ENCODE measurements at regions not wholly inside any gene's neighbourhood (a gene's known extent, or its start where the extent isn't known, plus 50 kb on each side); places are given as distances from the start of the nearest gene placed in this dataset.

GRCh38 chr6:98678481-98678880, 155.9 kb upstream of the POU3F2 start:
- POLR2A ChIA-PET: no interaction called here
- Mint-ChIP-seq H3K36me3 (ENCODE audit: low read depth) (no peaks in the 10 kb centered on the region), H3K9me3 (ENCODE audit: low read depth) (peaks cover 1% of the 10 kb centered on the region), H3K27me3 (no peaks in the 10 kb centered on the region), H3K4me1 (no peaks in the 10 kb centered on the region), H3K4me3 (no peak overlapping the region), H3K27ac (no peak overlapping the region)
- CTCF ChIA-PET: no interaction called here
- intact Hi-C loops (cut with DNase I, micrococcal nuclease): no loop called here
- ATAC-seq (no peak), DNase-seq (no peak)

GRCh38 chr6:98686008-98686601, 148.3 kb upstream of the POU3F2 start:
- no peaks in the 10 kb centered on the region for H3K27me3 Mint-ChIP-seq
- H3K4me3 Mint-ChIP-seq: no peak overlapping the region
- no peaks in the 10 kb centered on the region for H3K4me1 Mint-ChIP-seq
- DNase-seq (no peak), ATAC-seq (no peak)
- ChIA-PET CTCF (no interaction called here), POLR2A (no interaction called here)
- intact Hi-C loops (cut with DNase I, micrococcal nuclease): no loop called here
- H3K36me3 Mint-ChIP-seq (ENCODE audit: low read depth): no peaks in the 10 kb centered on the region
- no peak overlapping the region for H3K27ac Mint-ChIP-seq
- no peaks in the 10 kb centered on the region for H3K9me3 Mint-ChIP-seq (ENCODE audit: low read depth)

GRCh38 chr6:98687752-98688151, 146.6 kb upstream of the POU3F2 start:
- Mint-ChIP-seq H3K9me3 (ENCODE audit: low read depth) (no peaks in the 10 kb centered on the region), H3K27me3 (no peaks in the 10 kb centered on the region), H3K4me1 (no peaks in the 10 kb centered on the region), H3K36me3 (ENCODE audit: low read depth) (no peaks in the 10 kb centered on the region), H3K4me3 (no peak overlapping the region), H3K27ac (no peak overlapping the region)
- ATAC-seq (no peak), DNase-seq (no peak)
- intact Hi-C loops (cut with DNase I, micrococcal nuclease): no loop called here
- ChIA-PET CTCF (no interaction called here), POLR2A (no interaction called here)

GRCh38 chr6:98695091-98695801, 139.1 kb upstream of the POU3F2 start:
- ChIA-PET POLR2A (no interaction called here), CTCF (interaction anchor here (0.6 to 1.0 kb wide), 2 partner anchors 15 to 30 kb away, joined by 3 to 4 read pairs; no protein-coding TSS in a partner anchor)
- Mint-ChIP-seq H3K36me3 (ENCODE audit: low read depth) (no peaks in the 10 kb centered on the region), H3K27me3 (no peaks in the 10 kb centered on the region), H3K4me1 (no peaks in the 10 kb centered on the region), H3K9me3 (ENCODE audit: low read depth) (no peaks in the 10 kb centered on the region), H3K4me3 (no peak overlapping the region), H3K27ac (no peak overlapping the region)
- intact Hi-C loops (cut with DNase I, micrococcal nuclease): no loop called here
- DNase-seq (no peak), ATAC-seq (no peak)

GRCh38 chr6:98711380-98711779, 123.0 kb upstream of the POU3F2 start:
- no peak for ATAC-seq
- Mint-ChIP-seq H3K27me3 (peaks cover 4% of the 10 kb centered on the region), H3K27ac (no peak overlapping the region), H3K4me3 (no peak overlapping the region), H3K9me3 (ENCODE audit: low read depth) (no peaks in the 10 kb centered on the region), H3K4me1 (no peaks in the 10 kb centered on the region), H3K36me3 (ENCODE audit: low read depth) (no peaks in the 10 kb centered on the region)
- intact Hi-C loops (cut with DNase I, micrococcal nuclease): no loop called here
- ChIA-PET POLR2A (no interaction called here), CTCF (no interaction called here)
- no peak for DNase-seq

GRCh38 chr6:98716341-98716740, 118.0 kb upstream of the POU3F2 start:
- Mint-ChIP-seq H3K27ac (no peak overlapping the region), H3K36me3 (ENCODE audit: low read depth) (no peaks in the 10 kb centered on the region), H3K4me1 (no peaks in the 10 kb centered on the region), H3K27me3 (peaks cover 17% of the 10 kb centered on the region), H3K4me3 (no peak overlapping the region), H3K9me3 (ENCODE audit: low read depth) (no peaks in the 10 kb centered on the region)
- intact Hi-C loops (cut with DNase I, micrococcal nuclease): no loop called here
- DNase-seq (no peak), ATAC-seq (no peak)
- CTCF ChIA-PET: no interaction called here
- POLR2A ChIA-PET: no interaction called here

GRCh38 chr6:98717322-98717877, 117.0 kb upstream of the POU3F2 start:
- POLR2A ChIA-PET: no interaction called here
- intact Hi-C loops (cut with DNase I, micrococcal nuclease): no loop called here
- no peak for DNase-seq
- ATAC-seq: no peak
- Mint-ChIP-seq H3K4me1 (no peaks in the 10 kb centered on the region), H3K4me3 (no peak overlapping the region), H3K27me3 (peaks cover 16% of the 10 kb centered on the region), H3K9me3 (ENCODE audit: low read depth) (no peaks in the 10 kb centered on the region), H3K27ac (no peak overlapping the region), H3K36me3 (ENCODE audit: low read depth) (no peaks in the 10 kb centered on the region)
- CTCF ChIA-PET: no interaction called here

- ATAC-seq: no peak
- ChIA-PET POLR2A (no interaction called here), CTCF (no interaction called here)
- H3K4me1 Mint-ChIP-seq: no peaks in the 10 kb centered on the region
- peaks cover 16% of the 10 kb centered on the region for H3K27me3 Mint-ChIP-seq
- DNase-seq: no peak
- intact Hi-C loops (cut with DNase I, micrococcal nuclease): no loop called here
- no peaks in the 10 kb centered on the region for H3K9me3 Mint-ChIP-seq (ENCODE audit: low read depth)
- no peak overlapping the region for H3K4me3 Mint-ChIP-seq
- H3K36me3 Mint-ChIP-seq (ENCODE audit: low read depth): no peaks in the 10 kb centered on the region
- no peak overlapping the region for H3K27ac Mint-ChIP-seq
Observed at GRCh38 chr6:98717988-98718387, 116.4 kb upstream of the POU3F2 start.

- Mint-ChIP-seq H3K4me1 (no peaks in the 10 kb centered on the region), H3K27me3 (peaks cover 2% of the 10 kb centered on the region), H3K27ac (no peak overlapping the region), H3K36me3 (ENCODE audit: low read depth) (no peaks in the 10 kb centered on the region), H3K9me3 (ENCODE audit: low read depth) (no peaks in the 10 kb centered on the region), H3K4me3 (no peak overlapping the region)
- no peak for DNase-seq
- POLR2A ChIA-PET: no interaction called here
- intact Hi-C loops (cut with DNase I, micrococcal nuclease): no loop called here
- no peak for ATAC-seq
- CTCF ChIA-PET: interaction anchor here (0.5 to 1.1 kb wide), 2 partner anchors 10 to 1697 kb away, joined by 3 read pairs; no protein-coding TSS in a partner anchor
Observed at GRCh38 chr6:98724537-98724936, 109.8 kb upstream of the POU3F2 start.

GRCh38 chr6:98747273-98747672, 87.1 kb upstream of the POU3F2 start:
- CTCF ChIA-PET: no interaction called here
- POLR2A ChIA-PET: no interaction called here
- H3K4me1 Mint-ChIP-seq: no peaks in the 10 kb centered on the region

GRCh38 chr6:98747960-98748359, 86.4 kb upstream of the POU3F2 start:
- Mint-ChIP-seq H3K36me3 (ENCODE audit: low read depth) (no peaks in the 10 kb centered on the region), H3K4me3 (no peak overlapping the region), H3K27me3 (peaks cover 18% of the 10 kb centered on the region), H3K4me1 (no peaks in the 10 kb centered on the region), H3K9me3 (ENCODE audit: low read depth) (peaks cover 1% of the 10 kb centered on the region), H3K27ac (no peak overlapping the region)
- DNase-seq (no peak), ATAC-seq (no peak)
- CTCF ChIA-PET: no interaction called here
- intact Hi-C loops (cut with DNase I, micrococcal nuclease): no loop called here
- POLR2A ChIA-PET: no interaction called here

More at GRCh38 chr6:98747273-98747672, 87.1 kb upstream of the POU3F2 start:
- H3K9me3 Mint-ChIP-seq (ENCODE audit: low read depth): no peaks in the 10 kb centered on the region
- no peak overlapping the region for H3K4me3 Mint-ChIP-seq
- intact Hi-C loops (cut with DNase I, micrococcal nuclease): no loop called here
- DNase-seq (no peak), ATAC-seq (no peak)
- H3K27me3 Mint-ChIP-seq: peaks cover 16% of the 10 kb centered on the region
- no peaks in the 10 kb centered on the region for H3K36me3 Mint-ChIP-seq (ENCODE audit: low read depth)
- H3K27ac Mint-ChIP-seq: no peak overlapping the region

GRCh38 chr6:98759459-98759858, 74.9 kb upstream of the POU3F2 start:
- no peak overlapping the region for H3K4me3 Mint-ChIP-seq
- DNase-seq (no peak), ATAC-seq (no peak)
- no peak overlapping the region for H3K27ac Mint-ChIP-seq
- POLR2A ChIA-PET: no interaction called here
- intact Hi-C loops (cut with DNase I, micrococcal nuclease): no loop called here
- H3K36me3 Mint-ChIP-seq (ENCODE audit: low read depth): no peaks in the 10 kb centered on the region
- no peaks in the 10 kb centered on the region for H3K9me3 Mint-ChIP-seq (ENCODE audit: low read depth)
- H3K4me1 Mint-ChIP-seq: peaks cover 5% of the 10 kb centered on the region
- H3K27me3 Mint-ChIP-seq: peaks cover 22% of the 10 kb centered on the region
- CTCF ChIA-PET: interaction anchor here (0.9 kb wide), 1 partner anchor 37 kb away, joined by 3 read pairs; no protein-coding TSS in a partner anchor
